A549 (cell line): ENCODE measurements at regions not wholly inside any gene's neighbourhood (a gene's known extent, or its start where the extent isn't known, plus 50 kb on each side); places are given as distances from the start of the nearest gene placed in this dataset.

Experiments
- CHD2 ChIP-seq: fragments of 150-350 bp; IDR thresholded peaks from 2 replicates; pipeline ENCODE4 v1.6.1; 2014; ENCODE audit warnings: low read length; ENCODE audit not compliant: partially characterized antibody
- CTCF ChIP-seq: fragments of >200 bp; sonication (Bioruptor Twin); formaldehyde crosslinking; IDR thresholded peaks from 3 replicates; pipeline ENCODE4 v1.5.1; 2016
- EP300 ChIP-seq, 2 experiments: fragments of >200 bp; sonication (Bioruptor Twin); formaldehyde crosslinking; IDR thresholded peaks; 2 replicates in 1 of 2; 3 replicates in 1 of 2; pipeline ENCODE4 v1.6.1; 2016 to 2017
- GATA3 ChIP-seq: IDR thresholded peaks from 2 replicates; pipeline ENCODE4 v1.6.1; 2012; ENCODE audit warnings: borderline replicate concordance
- HMGXB4 ChIP-seq: fragments of 250-450 bp; sonication (Bioruptor Pico); IDR thresholded peaks from 2 replicates; pipeline ENCODE4 v1.5.0; 2021; ENCODE audit warnings: mild to moderate bottlenecking, moderate library complexity, borderline replicate concordance
- MAZ ChIP-seq: fragments of 150-350 bp; IDR thresholded peaks from 2 replicates; pipeline ENCODE4 v1.6.1; 2014; ENCODE audit warnings: antibody characterized with exemption, low read depth, low read length, borderline replicate concordance
- NR3C1 ChIP-seq: fragments of >200 bp; sonication (Bioruptor Twin); formaldehyde crosslinking; IDR thresholded peaks from 3 replicates; pipeline ENCODE4 v1.6.1; 2017
- POLR2A ChIP-seq: IDR thresholded peaks from 2 replicates; pipeline ENCODE4 v1.6.1; 2012; ENCODE audit warnings: mild to moderate bottlenecking, low read length
- RAD21 ChIP-seq, 2 experiments: fragments of >200 bp in 1 of 2; sonication (Bioruptor Twin) in 1 of 2; formaldehyde crosslinking in 1 of 2; IDR thresholded peaks in 1 of 2; conservative IDR thresholded peaks in 1 of 2; 2 replicates in 1 of 2; 3 replicates in 1 of 2; pipeline ENCODE4 v1.6.1; 2012 to 2018; ENCODE audit warnings: inconsistent platforms in 1 of 2
- USF2 ChIP-seq: fragments of 450-650 bp; IDR thresholded peaks from 2 replicates; pipeline ENCODE4 v1.6.1; 2014; ENCODE audit warnings: antibody characterized with exemption
- ZC3H11A ChIP-seq: fragments of 450-650 bp; IDR thresholded peaks from 2 replicates; pipeline ENCODE4 v1.6.1; 2014; ENCODE audit warnings: antibody characterized with exemption, mild to moderate bottlenecking

- TF ChIP-seq EP300 (IDR thresholded peaks at IDR 0.05) (no peak), CTCF (no peak), POLR2A (no peak), ZC3H11A (no peak), HMGXB4 (no peak), RAD21 (conservative IDR thresholded peaks at IDR 0.05 in 1 of 2, IDR thresholded peaks at IDR 0.05 in 1 of 2) (no peak), MAZ (no peak), NR3C1 (no peak), GATA3 (no peak), USF2 (no peak), CHD2 (no peak)
Measured at GRCh38 chr11:111046291-111046690, 199.2 kb upstream of the POU2AF2 start.
